Renal pelvis (tissue), 1 donor: ENCODE measurements at regions not wholly inside any gene's neighbourhood (a gene's known extent, or its start where the extent isn't known, plus 50 kb on each side); places are given as distances from the start of the nearest gene placed in this dataset.
"Not testable (repeated sequence)": the region's sequence is repeated elsewhere in the genome, so short reads cannot be mapped to it uniquely, and the experiment has no call there.

Experiments
- DNase-seq: peaks from one replicate; pipeline ENCODE4 v3.0.0-alpha.2; 2013

DNA sequence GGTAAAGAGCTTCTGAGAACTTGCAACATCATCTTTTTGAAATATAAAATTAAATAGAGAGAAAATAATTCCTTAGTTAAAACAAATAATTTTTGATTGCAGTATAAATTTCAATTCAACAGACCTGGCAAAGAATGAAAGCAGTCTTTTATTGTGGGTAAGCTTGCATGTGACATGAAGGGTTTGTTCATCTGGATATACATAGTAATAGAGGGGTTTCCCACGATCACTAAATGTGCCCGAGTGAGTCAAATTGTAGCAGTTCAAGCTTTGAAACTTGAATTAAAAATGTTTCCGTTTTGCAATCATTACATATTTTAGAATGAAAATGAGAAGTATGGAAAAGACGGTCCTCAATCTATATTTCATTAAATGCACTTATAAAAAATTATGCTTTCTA, 658.4 kb upstream of the MBL2 start:
- no peak for DNase-seq

- no peak for DNase-seq
These were observed 657.7 kb upstream of the MBL2 start for GRCh38 chr10:53430127-53430891.

DNA sequence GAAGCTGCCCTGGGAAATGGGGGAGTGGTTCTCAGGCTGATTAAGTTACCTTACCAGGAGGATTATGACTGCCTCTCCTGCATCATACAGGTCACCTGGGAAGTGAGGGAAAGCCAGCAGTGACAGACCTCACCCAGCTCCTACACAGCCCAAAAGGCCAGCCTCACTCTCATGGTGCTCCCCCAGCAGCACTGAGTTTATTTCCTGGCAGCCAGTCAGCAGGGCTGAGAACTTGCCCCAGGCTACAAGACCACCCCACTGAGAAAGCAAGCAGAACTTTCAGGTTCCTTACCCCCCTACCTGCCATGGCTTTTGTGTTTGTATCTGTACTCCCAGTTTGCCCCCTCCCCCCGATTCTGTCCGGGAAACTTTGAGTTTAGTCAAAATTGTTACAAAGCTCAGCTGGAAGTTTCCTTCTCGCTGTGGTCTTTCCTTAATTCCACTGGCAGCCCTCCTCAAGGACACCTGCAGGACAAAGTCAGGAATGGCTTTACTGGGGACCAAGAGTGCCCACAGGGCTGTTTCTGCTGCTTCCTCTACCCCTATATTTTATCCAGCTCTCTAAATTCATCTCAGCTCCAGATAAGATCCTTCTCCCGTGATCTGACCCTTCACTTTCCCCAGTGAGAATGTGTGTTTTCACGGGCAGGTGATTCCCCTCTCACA, 649.8 kb upstream of the MBL2 start:
- no peak for DNase-seq

GRCh38 chr10:53412651-53413050, 640.1 kb upstream of the MBL2 start:
- no peak for DNase-seq

GRCh38 chr10:53406532-53406931, 633.9 kb upstream of the MBL2 start:
- no peak for DNase-seq

GRCh38 chr10:53403688-53404087, 631.1 kb upstream of the MBL2 start:
- no peak for DNase-seq

DNA sequence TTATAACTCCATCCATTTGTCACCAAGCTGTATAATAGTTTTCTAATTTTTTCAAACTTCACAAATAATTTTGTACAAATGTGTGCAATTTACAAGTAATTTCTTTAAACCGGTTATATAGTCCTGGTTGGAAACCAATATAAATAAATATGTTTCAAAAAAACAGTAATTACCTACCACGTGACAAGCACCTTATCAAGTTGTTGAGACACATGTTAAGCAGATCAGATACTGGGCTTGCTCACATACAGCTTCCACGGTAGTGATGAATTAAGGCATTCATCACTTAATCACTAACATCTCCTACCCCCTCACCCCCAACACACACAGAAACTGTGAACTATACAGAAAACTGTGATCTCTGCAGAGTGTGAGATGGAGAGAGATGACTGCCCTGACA, 630.0 kb upstream of the MBL2 start:
- no peak for DNase-seq

- no peak for DNase-seq
These were observed 629.0 kb upstream of the MBL2 start for GRCh38 chr10:53401536-53401935.

DNA sequence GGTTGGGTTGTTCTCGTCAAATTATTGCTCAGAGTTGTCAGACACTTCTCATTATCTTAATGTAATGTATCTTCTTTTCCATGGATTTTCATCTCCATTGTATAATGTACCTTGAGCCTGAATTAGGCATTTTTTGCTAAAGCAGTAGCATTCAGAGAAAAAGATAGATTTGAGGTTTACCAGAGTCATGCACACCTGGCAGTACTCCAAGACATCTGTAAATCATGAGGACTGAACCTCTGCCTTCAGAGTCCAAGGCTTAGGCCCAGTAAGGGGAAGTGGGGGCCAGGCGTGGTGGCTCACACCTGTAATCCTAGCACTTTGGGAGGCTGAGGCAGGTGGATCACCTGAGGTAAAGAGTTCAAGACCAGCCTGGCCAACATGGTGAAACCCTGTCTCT, 624.3 kb upstream of the MBL2 start:
- no peak for DNase-seq

DNA sequence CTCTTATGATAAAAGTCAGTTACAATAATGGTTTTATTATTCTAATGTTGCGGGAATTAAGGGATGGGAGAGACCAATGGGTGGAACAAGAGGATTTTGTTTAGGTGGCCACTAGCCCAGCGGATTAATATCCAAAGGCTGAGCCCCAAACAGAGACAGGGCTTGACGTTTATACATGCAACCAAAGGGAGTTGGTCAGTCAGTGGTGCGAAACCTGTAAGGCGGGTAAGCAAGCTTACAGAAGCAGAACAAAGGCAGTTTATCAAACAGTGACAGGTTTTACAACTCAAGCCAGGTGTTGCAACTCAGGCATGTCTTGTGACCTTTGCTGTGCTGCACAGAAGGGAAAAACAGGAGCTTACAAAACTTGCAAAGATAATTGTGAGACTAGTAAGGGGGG, 622.9 kb upstream of the MBL2 start:
- no peak for DNase-seq

DNA sequence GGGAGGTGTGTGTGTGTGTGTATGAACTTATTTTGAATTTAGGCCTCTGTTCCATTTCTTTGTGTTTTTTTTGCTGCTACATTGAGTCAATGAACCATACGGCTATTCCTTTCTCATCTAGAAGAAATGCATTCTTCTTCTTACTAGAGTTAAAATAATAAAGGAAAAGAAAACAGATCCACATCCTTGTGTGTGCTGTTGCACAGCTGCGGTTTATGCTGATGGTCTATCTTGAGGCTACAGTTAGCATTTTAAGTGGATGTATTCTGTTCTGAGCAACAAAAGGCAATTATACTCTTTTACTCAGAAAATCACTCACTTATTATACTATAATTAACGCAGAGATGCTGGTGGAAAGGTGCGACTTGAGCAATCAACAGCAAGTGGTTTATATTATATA, 615.0 kb upstream of the MBL2 start:
- no peak for DNase-seq

DNA sequence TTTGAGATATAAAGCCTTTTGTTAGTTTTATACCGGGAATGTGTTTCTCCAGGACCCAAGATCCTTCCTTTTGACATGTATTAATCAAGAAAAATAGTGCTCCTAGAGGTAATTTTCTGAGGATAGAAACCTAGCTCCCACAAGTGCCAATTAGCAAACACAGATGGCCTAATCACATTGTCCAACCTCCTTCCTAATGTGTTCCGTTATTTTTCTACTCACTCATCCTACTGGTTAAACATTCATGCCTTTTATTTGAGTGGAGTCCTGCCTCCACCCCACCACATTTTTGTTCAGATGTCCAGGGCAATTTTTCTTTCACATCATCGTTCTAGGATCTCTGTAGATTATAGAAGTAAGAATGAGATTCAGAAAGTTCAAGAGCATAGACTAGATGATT, 610.0 kb upstream of the MBL2 start:
- DNase-seq = no peak

DNA sequence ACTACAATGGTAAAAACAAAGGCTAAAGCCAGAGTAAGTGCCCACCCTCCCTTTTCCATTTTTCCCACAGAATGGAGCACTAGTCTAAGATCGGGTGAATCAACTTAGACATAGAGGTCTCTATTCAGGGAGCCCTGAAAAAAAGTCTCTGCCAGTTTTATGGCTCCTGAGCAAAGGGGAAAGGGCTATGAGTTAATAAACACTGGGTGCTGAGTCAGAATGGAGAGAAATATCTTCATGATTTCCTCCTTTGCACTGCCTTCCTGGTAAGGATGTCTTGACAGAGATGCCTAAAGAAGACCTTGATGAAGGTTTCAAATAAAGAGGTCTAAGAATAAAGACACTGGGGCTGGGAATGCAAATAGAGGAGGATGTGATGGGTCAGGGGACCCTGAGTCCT, 607.4 kb upstream of the MBL2 start:
- no peak for DNase-seq

DNA sequence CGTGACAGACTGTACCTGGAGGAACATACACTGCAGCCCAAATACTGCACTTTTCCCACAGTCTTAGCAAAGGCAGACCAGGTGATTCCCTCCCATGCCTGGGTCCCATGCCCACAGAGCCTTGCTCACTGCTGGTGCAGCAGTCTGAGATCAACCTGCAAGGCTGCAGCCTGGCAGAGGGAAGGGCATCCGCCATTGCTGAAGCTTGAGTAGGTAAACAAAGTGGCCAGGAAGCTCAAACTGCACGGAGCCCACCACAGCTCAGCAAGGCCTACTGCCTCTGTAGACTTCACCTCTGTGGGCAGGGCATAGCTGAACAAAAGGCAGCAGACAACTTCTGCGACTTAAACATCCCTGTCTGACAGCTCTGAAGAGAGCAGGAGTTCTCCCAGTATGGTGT, 597.8 kb upstream of the MBL2 start:
- DNase-seq = no peak

DNA sequence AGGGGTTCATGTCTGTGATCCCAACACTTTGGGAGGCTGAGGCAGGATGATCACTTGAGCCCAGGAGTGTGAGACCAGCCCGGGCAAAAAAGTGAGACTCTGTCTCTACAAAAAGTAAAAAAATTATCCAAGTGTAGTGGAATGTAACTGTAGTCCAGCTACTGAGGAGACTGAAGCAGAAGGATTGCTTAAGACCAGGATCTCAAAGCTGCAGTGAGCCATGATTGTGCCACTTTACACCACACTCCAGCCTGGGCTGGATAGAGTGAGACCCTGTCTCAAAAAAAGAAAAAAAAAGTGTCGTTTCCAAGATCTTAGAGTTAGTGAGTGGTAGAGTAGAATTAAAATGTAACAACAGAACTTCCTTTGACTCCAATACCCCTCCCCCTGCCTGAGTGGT, 589.4 kb upstream of the MBL2 start:
- DNase-seq = no peak

- DNase-seq = no peak
These were observed 588.7 kb upstream of the MBL2 start for GRCh38 chr10:53361281-53361680.

GRCh38 chr10:53358978-53359377, 586.4 kb upstream of the MBL2 start:
- not testable (repeated sequence) for DNase-seq

DNA sequence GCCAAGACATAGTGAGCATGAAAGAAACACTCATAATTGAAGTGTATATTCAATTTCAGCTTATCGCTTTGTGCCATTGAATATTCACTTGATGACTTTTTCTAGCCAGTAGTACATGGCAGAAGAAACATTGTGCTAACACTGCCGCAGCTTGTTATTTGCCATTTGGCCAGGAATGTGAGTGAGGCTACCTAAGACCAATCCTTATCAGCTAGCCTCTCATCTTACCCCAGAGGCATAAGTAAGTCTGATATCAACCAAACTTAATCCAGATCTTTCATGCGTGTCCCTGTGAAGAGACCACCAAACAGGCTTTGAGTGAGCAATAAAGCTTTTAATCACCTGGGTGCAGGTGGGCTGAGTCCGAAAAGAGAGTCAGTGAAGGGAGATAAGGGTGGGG, 586.0 kb upstream of the MBL2 start:
- no peak for DNase-seq

DNA sequence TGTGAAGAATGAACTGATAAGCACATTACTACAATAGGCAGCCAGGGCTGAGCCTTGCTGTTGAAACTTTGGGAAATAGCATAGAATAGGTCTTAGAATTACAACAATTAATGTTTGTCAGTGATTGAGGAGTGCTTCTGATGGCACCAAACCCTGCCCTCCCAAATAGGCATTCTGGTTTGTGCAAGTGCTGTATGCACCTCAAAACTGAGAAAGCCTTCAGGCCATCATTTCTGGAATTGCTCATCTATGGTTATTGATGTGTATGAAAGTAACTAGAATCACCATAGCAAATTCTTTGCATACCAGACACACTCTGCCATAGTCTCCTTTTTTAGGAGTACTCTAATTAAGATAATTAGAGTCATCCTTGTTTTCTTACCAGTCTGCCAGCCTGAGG, 585.0 kb upstream of the MBL2 start:
- DNase-seq = no peak

- DNase-seq = no peak
These were observed 584.2 kb upstream of the MBL2 start for GRCh38 chr10:53356616-53357349.

DNA sequence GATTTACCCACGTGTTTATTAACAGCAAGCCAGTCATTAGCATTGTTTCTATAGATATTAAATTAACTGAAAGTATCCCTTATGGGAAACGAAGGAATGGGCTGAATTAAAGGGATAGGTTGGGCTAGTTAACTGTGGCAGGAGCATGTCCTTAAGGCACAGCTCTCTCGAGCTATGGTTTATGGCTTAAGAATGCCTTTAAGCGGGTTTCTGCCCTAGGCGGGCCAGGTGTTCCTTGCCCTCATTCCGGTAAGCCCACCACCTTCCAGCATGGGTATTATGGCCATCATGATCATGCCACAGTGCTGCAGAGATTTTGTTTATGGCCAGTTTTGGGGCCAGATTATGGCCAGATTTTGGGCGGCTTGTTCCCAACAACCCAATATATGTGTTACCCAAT, 569.9 kb upstream of the MBL2 start:
- DNase-seq = not testable (repeated sequence)

GRCh38 chr10:53338199-53338598, 565.6 kb upstream of the MBL2 start:
- not testable (repeated sequence) for DNase-seq

DNA sequence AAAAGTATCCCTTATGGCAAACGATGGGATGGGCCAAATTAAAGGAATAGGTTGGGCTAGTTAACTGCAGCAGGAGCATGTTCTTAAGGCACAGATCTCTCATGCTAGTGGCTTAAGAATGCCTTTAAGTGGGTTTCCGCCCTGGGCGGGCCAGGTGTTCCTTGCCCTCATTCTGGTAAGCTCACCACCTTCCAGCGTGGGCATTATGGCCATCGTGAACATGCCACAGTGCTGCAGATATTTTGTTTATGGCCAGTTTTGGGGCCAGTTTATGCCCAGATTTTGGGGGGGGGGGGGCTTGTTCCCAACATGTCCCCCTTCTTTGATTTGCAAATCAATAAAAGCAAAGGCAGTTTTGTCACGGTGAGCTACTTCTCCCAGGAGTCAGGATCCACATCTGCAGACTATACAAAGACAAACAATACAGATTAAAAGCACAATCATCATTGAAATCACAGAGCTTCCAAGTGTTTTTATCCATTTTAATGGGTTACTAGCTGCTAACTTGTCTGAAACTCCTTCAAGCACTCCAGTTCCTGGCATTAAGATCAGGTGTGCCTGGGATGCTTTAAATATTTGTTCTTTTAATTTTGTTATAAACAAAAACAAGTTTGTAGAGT, 563.3 kb upstream of the MBL2 start:
- DNase-seq = not testable (repeated sequence)
